ENCODE measurements at regions not wholly inside any gene's neighbourhood (a gene's known extent, or its start where the extent isn't known, plus 50 kb on each side); places are given as distances from the start of the nearest gene placed in this dataset.
"Not testable (repeated sequence)": the region's sequence is repeated elsewhere in the genome, so short reads cannot be mapped to it uniquely, and the experiment has no call there.

- H3K4me3 ChIP-seq (ENCODE audit: low read depth, low read length) = no peak overlapping the region
- DNase-seq (ENCODE audit: low read depth) = no peak
- TF ChIP-seq CTCF (conservative IDR thresholded peaks at IDR 0.05; ENCODE audit: low read depth, low read length) = no peak
Measured at GRCh38 chr11:97548280-97548679, 1158.5 kb downstream of the JRKL start.

- TF ChIP-seq CTCF (conservative IDR thresholded peaks at IDR 0.05; ENCODE audit: low read depth, low read length) = peak; percentile 38
- H3K4me3 ChIP-seq (ENCODE audit: low read depth, low read length) = no peak overlapping the region
- DNase-seq (ENCODE audit: low read depth) = no peak
Measured at GRCh38 chr11:97557399-97557798, 1167.6 kb downstream of the JRKL start.

GRCh38 chr11:97567801-97568200 lies 1178.0 kb downstream of the JRKL start:
- DNase-seq (ENCODE audit: low read depth) = no peak
- no peak for TF ChIP-seq CTCF (conservative IDR thresholded peaks at IDR 0.05; ENCODE audit: low read depth, low read length)
- no peak overlapping the region for H3K4me3 ChIP-seq (ENCODE audit: low read depth, low read length)

GRCh38 chr11:97570636-97571035 lies 1180.8 kb downstream of the JRKL start:
- no peak overlapping the region for H3K4me3 ChIP-seq (ENCODE audit: low read depth, low read length)
- no peak for TF ChIP-seq CTCF (conservative IDR thresholded peaks at IDR 0.05; ENCODE audit: low read depth, low read length)
- no peak for DNase-seq (ENCODE audit: low read depth)

GRCh38 chr11:97573771-97574170 lies 1184.0 kb downstream of the JRKL start:
- DNase-seq (ENCODE audit: low read depth); H3K4me3 ChIP-seq (ENCODE audit: low read depth, low read length): not testable (repeated sequence)

- no peak for DNase-seq (ENCODE audit: low read depth)
- no peak overlapping the region for H3K4me3 ChIP-seq (ENCODE audit: low read depth, low read length)
- no peak for TF ChIP-seq CTCF (conservative IDR thresholded peaks at IDR 0.05; ENCODE audit: low read depth, low read length)
Measured at GRCh38 chr11:97574976-97575665, 1185.3 kb downstream of the JRKL start.

GRCh38 chr11:97607291-97608000 lies 1217.6 kb downstream of the JRKL start:
- TF ChIP-seq CTCF (conservative IDR thresholded peaks at IDR 0.05; ENCODE audit: low read depth, low read length) = no peak
- no peak overlapping the region for H3K4me3 ChIP-seq (ENCODE audit: low read depth, low read length)
- DNase-seq (ENCODE audit: low read depth) = no peak
